ENCODE measurements at regions not wholly inside any gene's neighbourhood (a gene's known extent, or its start where the extent isn't known, plus 50 kb on each side); places are given as distances from the start of the nearest gene placed in this dataset.

- H3K4me3 ChIP-seq: no peak overlapping the region
- WGBS, 5 donors: 82 to 100% (median 95%) methylated on average over 1 of the region's 1 CpG
- intact Hi-C loops (cut with DNase I; ENCODE audit: low total_unique reads): no loop called here
- no peak for DNase-seq
- no peak overlapping the region for H3K27ac ChIP-seq
- TF ChIP-seq POLR2A (IDR thresholded peaks at IDR 0.05) (no peak), CTCF (IDR thresholded peaks at IDR 0.05) (no peak), EP300 (IDR thresholded peaks at IDR 0.05) (no peak), POLR2AphosphoS5 (IDR thresholded peaks at IDR 0.05) (no peak)
- H3K9me3 ChIP-seq: no peaks in the 10 kb centered on the region
- no peaks in the 10 kb centered on the region for H3K27me3 ChIP-seq
- H3K4me1 ChIP-seq: no peaks in the 10 kb centered on the region
- H3K36me3 ChIP-seq: no peaks in the 10 kb centered on the region
Measured at GRCh38 chr2:198385856-198386255, 581.5 kb downstream of the PLCL1 start.

GRCh38 chr2:198385326-198385725 is 580.9 kb downstream of the PLCL1 start:
- TF ChIP-seq POLR2A (IDR thresholded peaks at IDR 0.05): no peak
- no peak for TF ChIP-seq POLR2AphosphoS5 (IDR thresholded peaks at IDR 0.05)
- TF ChIP-seq EP300 (IDR thresholded peaks at IDR 0.05): no peak
- TF ChIP-seq CTCF (IDR thresholded peaks at IDR 0.05): no peak

GRCh38 chr2:198383392-198383791 is 579.0 kb downstream of the PLCL1 start:
- intact Hi-C loops (cut with DNase I; ENCODE audit: low total_unique reads): no loop called here
- Histone ChIP-seq H3K4me1 (no peaks in the 10 kb centered on the region), H3K27me3 (no peaks in the 10 kb centered on the region), H3K9me3 (no peaks in the 10 kb centered on the region), H3K36me3 (no peaks in the 10 kb centered on the region), H3K27ac (no peak overlapping the region), H3K4me3 (no peak overlapping the region)
- no peak for DNase-seq
- no peak for TF ChIP-seq CTCF (IDR thresholded peaks at IDR 0.05)
- TF ChIP-seq EP300 (IDR thresholded peaks at IDR 0.05): no peak

More at GRCh38 chr2:198385326-198385725, 580.9 kb downstream of the PLCL1 start:
- Histone ChIP-seq H3K36me3 (no peaks in the 10 kb centered on the region), H3K27ac (no peak overlapping the region), H3K9me3 (no peaks in the 10 kb centered on the region), H3K27me3 (no peaks in the 10 kb centered on the region), H3K4me1 (no peaks in the 10 kb centered on the region), H3K4me3 (no peak overlapping the region)
- 66 to 80% (median 77%) methylated on average over 4 of the region's 4 CpGs for WGBS, 5 donors
- DNase-seq: no peak
- intact Hi-C loops (cut with DNase I; ENCODE audit: low total_unique reads): no loop called here

GRCh38 chr2:198382811-198383210 is 578.4 kb downstream of the PLCL1 start:
- H3K4me1 ChIP-seq: no peaks in the 10 kb centered on the region
- H3K4me3 ChIP-seq: no peak overlapping the region
- DNase-seq: no peak
- no peaks in the 10 kb centered on the region for H3K9me3 ChIP-seq
- H3K27ac ChIP-seq: no peak overlapping the region
- H3K36me3 ChIP-seq: no peaks in the 10 kb centered on the region
- H3K27me3 ChIP-seq: no peaks in the 10 kb centered on the region
- intact Hi-C loops (cut with DNase I; ENCODE audit: low total_unique reads): no loop called here
- TF ChIP-seq CTCF (IDR thresholded peaks at IDR 0.05) (no peak), POLR2AphosphoS5 (IDR thresholded peaks at IDR 0.05) (no peak), POLR2A (IDR thresholded peaks at IDR 0.05) (no peak), EP300 (IDR thresholded peaks at IDR 0.05) (no peak)

DNA sequence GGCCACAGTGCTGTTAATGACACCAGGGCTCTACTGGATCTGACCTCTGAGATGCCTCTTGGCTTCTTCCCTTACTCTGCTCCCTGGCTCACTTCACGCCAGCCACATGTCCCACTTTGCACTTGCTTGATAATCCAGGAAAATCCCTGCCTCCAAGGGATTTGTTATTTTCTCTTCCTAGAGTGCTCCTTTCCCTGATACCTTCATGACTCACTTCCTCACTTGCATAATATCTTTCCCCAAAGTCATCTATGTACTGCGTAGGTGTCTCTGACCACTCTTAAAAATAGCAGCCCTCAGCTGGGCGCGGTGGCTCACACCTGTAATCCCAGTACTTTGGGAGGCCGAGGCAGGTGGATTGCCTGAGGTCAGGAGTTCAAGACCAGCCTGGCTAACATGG is 572.3 kb downstream of the PLCL1 start:
- intact Hi-C loops (cut with DNase I; ENCODE audit: low total_unique reads): no loop called here
- Histone ChIP-seq H3K36me3 (no peaks in the 10 kb centered on the region), H3K27me3 (peaks cover 0 to 9% (median 0%) of the 10 kb centered on the region in 3 donors), H3K4me3 (no peak overlapping the region), H3K27ac (no peak overlapping the region), H3K9me3 (no peaks in the 10 kb centered on the region), H3K4me1 (no peaks in the 10 kb centered on the region)
- DNase-seq: no peak
- TF ChIP-seq POLR2AphosphoS5 (IDR thresholded peaks at IDR 0.05): no peak
- TF ChIP-seq CTCF (IDR thresholded peaks at IDR 0.05): no peak
- TF ChIP-seq POLR2A (IDR thresholded peaks at IDR 0.05): no peak
- no peak for TF ChIP-seq EP300 (IDR thresholded peaks at IDR 0.05)
- WGBS, 5 donors: 77 to 84% (median 79%) methylated on average over 5 of the region's 5 CpGs

All from stomach (tissue), 8 donors.